Ascending aorta (tissue), 2 donors: ENCODE measurements at regions not wholly inside any gene's neighbourhood (a gene's known extent, or its start where the extent isn't known, plus 50 kb on each side); places are given as distances from the start of the nearest gene placed in this dataset.

Experiments
- DNase-seq, 2 donors: peaks; one replicate each; pipeline ENCODE4 v3.0.0-alpha.2; 2019; ENCODE audit warnings: low spot score in 2 of 2
- H3K27ac ChIP-seq, 2 donors: fragments of 200-600 bp; sonication (generic); one replicate each; pipeline ENCODE4 v1.5.1; 2016 to 2017; ENCODE audit warnings: mild to moderate bottlenecking in 1 of 2
- H3K27me3 ChIP-seq: fragments of 200-600 bp; sonication (generic); one replicate; pipeline ENCODE4 v1.5.1; 2017
- H3K36me3 ChIP-seq, 2 donors: fragments of 200-600 bp; sonication (generic); one replicate each; pipeline ENCODE4 v1.5.1; 2016
- H3K4me1 ChIP-seq, 2 donors: fragments of 200-600 bp; sonication (generic); one replicate each; pipeline ENCODE4 v1.5.1; 2016 to 2017; ENCODE audit warnings: mild to moderate bottlenecking in 1 of 2
- H3K4me3 ChIP-seq, 2 donors: fragments of 200-600 bp; sonication (generic); one replicate each; pipeline ENCODE4 v1.5.1; 2016 to 2017; ENCODE audit warnings: mild to moderate bottlenecking in 1 of 2
- H3K9me3 ChIP-seq, 2 donors: fragments of 200-600 bp; sonication (generic); one replicate each; pipeline ENCODE4 v1.5.1; 2016
- CTCF ChIP-seq, 3 experiments: fragments of 200-600 bp in 2 of 3; fragments of 450-650 bp in 1 of 3; sonication (generic) in 2 of 3; IDR thresholded peaks; one replicate each; pipeline ENCODE4 v1.5.1; 2016 to 2019; ENCODE audit warnings: antibody characterized with exemption in 3 of 3, mild to moderate bottlenecking in 1 of 3, moderate library complexity in 1 of 3
- intact Hi-C: fragments of 100-400 bp; cut with DNase I; formaldehyde crosslinking; loops from one replicate; pipeline ENCODE4 v1.15.1; 2023

GRCh38 chr4:103928370-103928769, 208.6 kb upstream of the TACR3 start:
- H3K36me3 ChIP-seq, result no peaks in the 10 kb centered on the region
- H3K27ac ChIP-seq, result no peak overlapping the region
- no peak overlapping the region for H3K4me3 ChIP-seq
- H3K4me1 ChIP-seq, result no peaks in the 10 kb centered on the region
- H3K27me3 ChIP-seq, result no peaks in the 10 kb centered on the region
- DNase-seq, result no peak
- no peak for TF ChIP-seq CTCF (IDR thresholded peaks at IDR 0.05)
- no peaks in the 10 kb centered on the region for H3K9me3 ChIP-seq
- intact Hi-C loops, result no loop called here

- Histone ChIP-seq H3K27ac (no peak overlapping the region), H3K4me1 (no peaks in the 10 kb centered on the region), H3K4me3 (no peak overlapping the region), H3K27me3 (no peaks in the 10 kb centered on the region), H3K9me3 (no peaks in the 10 kb centered on the region), H3K36me3 (no peaks in the 10 kb centered on the region)
- intact Hi-C loops, result no loop called here
- no peak for DNase-seq
- TF ChIP-seq CTCF (IDR thresholded peaks at IDR 0.05), result no peak
These were observed 203.8 kb upstream of the TACR3 start for GRCh38 chr4:103923551-103923950.

GRCh38 chr4:103918214-103918613, 198.4 kb upstream of the TACR3 start:
- intact Hi-C loops, result no loop called here
- no peak for TF ChIP-seq CTCF (IDR thresholded peaks at IDR 0.05)
- no peak overlapping the region for H3K4me3 ChIP-seq
- H3K36me3 ChIP-seq, result no peaks in the 10 kb centered on the region
- H3K27me3 ChIP-seq, result no peaks in the 10 kb centered on the region
- DNase-seq, result no peak
- no peak overlapping the region for H3K27ac ChIP-seq
- no peaks in the 10 kb centered on the region for H3K4me1 ChIP-seq
- no peaks in the 10 kb centered on the region for H3K9me3 ChIP-seq

GRCh38 chr4:103915224-103915869, 195.6 kb upstream of the TACR3 start:
- Histone ChIP-seq H3K36me3 (no peaks in the 10 kb centered on the region), H3K4me3 (no peak overlapping the region), H3K4me1 (no peaks in the 10 kb centered on the region), H3K27me3 (no peaks in the 10 kb centered on the region), H3K27ac (no peak overlapping the region), H3K9me3 (no peaks in the 10 kb centered on the region)
- intact Hi-C loops, result no loop called here
- TF ChIP-seq CTCF (IDR thresholded peaks at IDR 0.05), result peak in 2 of 3 experiments; percentile 16 to 18
- DNase-seq, result no peak

- Histone ChIP-seq H3K4me1 (no peaks in the 10 kb centered on the region), H3K27me3 (no peaks in the 10 kb centered on the region), H3K36me3 (no peaks in the 10 kb centered on the region), H3K4me3 (no peak overlapping the region), H3K9me3 (no peaks in the 10 kb centered on the region), H3K27ac (no peak overlapping the region)
- no peak for TF ChIP-seq CTCF (IDR thresholded peaks at IDR 0.05)
- intact Hi-C loops, result no loop called here
- no peak for DNase-seq
These were observed 187.6 kb upstream of the TACR3 start for GRCh38 chr4:103907414-103907813.

- Histone ChIP-seq H3K9me3 (no peaks in the 10 kb centered on the region), H3K4me1 (no peaks in the 10 kb centered on the region), H3K27me3 (no peaks in the 10 kb centered on the region), H3K27ac (no peak overlapping the region), H3K4me3 (no peak overlapping the region), H3K36me3 (no peaks in the 10 kb centered on the region)
- no peak for DNase-seq
- TF ChIP-seq CTCF (IDR thresholded peaks at IDR 0.05), result no peak
- intact Hi-C loops, result no loop called here
These were observed 184.3 kb upstream of the TACR3 start for GRCh38 chr4:103904123-103904522.
